ENCODE measurements at regions not wholly inside any gene's neighbourhood (a gene's known extent, or its start where the extent isn't known, plus 50 kb on each side); places are given as distances from the start of the nearest gene placed in this dataset.

- TF ChIP-seq POLR2AphosphoS5 (IDR thresholded peaks at IDR 0.05) (no peak), CTCF (IDR thresholded peaks at IDR 0.05) (no peak)
These were observed 811.9 kb upstream of the LRRC4C start for GRCh38 chr11:42271306-42271705.

Data from stomach (tissue), 4 donors.